IMR-90 (cell line): ENCODE measurements at regions not wholly inside any gene's neighbourhood (a gene's known extent, or its start where the extent isn't known, plus 50 kb on each side); places are given as distances from the start of the nearest gene placed in this dataset.

ENCODE experiments used
- ATAC-seq: fragments of 200-7000 bp; cut with Tn5 transposase; 2 replicates; pipeline ENCODE4 v1.9.1; 2020; ENCODE audit warnings: low read depth, mild to moderate bottlenecking, moderate library complexity
- BruUV-seq: library from RNA; stranded (reverse); fragments of 400-500 nt; replicated peaks from 2 replicates; lab custom pipeline; 2021; lab: Mats Ljungman, UMichigan
- CTCF ChIA-PET: fragments of 300-600 bp; formaldehyde crosslinking; extraction: SDS; loops from one replicate; lab custom pipeline; 2021; ENCODE audit warnings: antibody characterized with exemption; lab: Yijun Ruan, JAX
- POLR2A ChIA-PET: fragments of 300-600 bp; sonication (Branson Sonifier 250); formaldehyde crosslinking; loops from one replicate; lab custom pipeline; 2022; ENCODE audit warnings: antibody characterized with exemption; ENCODE audit not compliant: unreplicated experiment; lab: Charles Lee
- DNase-seq: peaks from one replicate; pipeline ENCODE4 v3.0.0; 2013
- H2AFZ ChIP-seq: replicated peaks from 2 replicates; pipeline ENCODE3; 2013; ENCODE audit warnings: low read length, mild to moderate bottlenecking; ENCODE audit not compliant: poor library complexity
- H2AK5ac ChIP-seq: 2 replicates; pipeline ENCODE4 v1.6.1; 2013; ENCODE audit warnings: low read depth, low read length, inconsistent platforms
- H2AK9ac ChIP-seq: replicated peaks from 2 replicates; pipeline ENCODE3; 2013; ENCODE audit warnings: mild to moderate bottlenecking, low read depth, low read length, moderate library complexity; ENCODE audit not compliant: poor library complexity
- H2BK120ac ChIP-seq: 2 replicates; pipeline ENCODE4 v1.6.1; 2013; ENCODE audit warnings: low read depth, low read length, inconsistent platforms
- H2BK15ac ChIP-seq: 3 replicates; pipeline ENCODE4 v1.6.1; 2013; ENCODE audit warnings: low read depth, low read length, inconsistent platforms
- H2BK20ac ChIP-seq: 2 replicates; pipeline ENCODE4 v1.6.1; 2013; ENCODE audit warnings: low read depth, mild to moderate bottlenecking, inconsistent platforms, low read length, moderate library complexity
- H2BK5ac ChIP-seq: 2 replicates; pipeline ENCODE4 v1.6.1; 2013; ENCODE audit warnings: mild to moderate bottlenecking, low read depth, low read length, inconsistent platforms; ENCODE audit not compliant: poor library complexity, severe bottlenecking
- H3K14ac ChIP-seq: replicated peaks from 2 replicates; pipeline ENCODE4 v1.6.1; 2013; ENCODE audit warnings: low read depth, low read length, inconsistent platforms
- H3K18ac ChIP-seq: 2 replicates; pipeline ENCODE4 v1.6.1; 2013; ENCODE audit warnings: low read depth, low read length, control low read depth
- H3K23ac ChIP-seq: 2 replicates; pipeline ENCODE4 v1.6.1; 2013; ENCODE audit warnings: low read depth, low read length, inconsistent platforms
- H3K27ac ChIP-seq: 2 replicates; pipeline ENCODE4 v1.5.1; 2013; ENCODE audit warnings: mild to moderate bottlenecking, control low read depth, low read length; ENCODE audit not compliant: insufficient read depth
- H3K27me3 ChIP-seq: 2 replicates; pipeline ENCODE4 v1.6.1; 2013; ENCODE audit warnings: low read length; ENCODE audit not compliant: control insufficient read depth, insufficient read depth
- H3K36me3 ChIP-seq: 2 replicates; pipeline ENCODE4 v1.6.1; 2013; ENCODE audit warnings: low read length, mixed read lengths; ENCODE audit not compliant: control insufficient read depth, insufficient read depth
- H3K4ac ChIP-seq: 2 replicates; pipeline ENCODE4 v1.6.1; 2013; ENCODE audit warnings: low read depth, low read length, inconsistent platforms
- H3K4me1 ChIP-seq: 2 replicates; pipeline ENCODE4 v1.6.1; 2013; ENCODE audit warnings: low read length, mixed read lengths; ENCODE audit not compliant: control insufficient read depth, insufficient read depth
- H3K4me2 ChIP-seq: 2 replicates; pipeline ENCODE4 v1.6.1; 2013; ENCODE audit warnings: low read depth, mild to moderate bottlenecking, control low read depth, low read length, moderate library complexity
- H3K4me3 ChIP-seq: 2 replicates; pipeline ENCODE4 v1.5.1; 2013; ENCODE audit warnings: low read depth, mild to moderate bottlenecking, control low read depth, low read length, moderate library complexity; ENCODE audit not compliant: insufficient read depth
- H3K56ac ChIP-seq: 2 replicates; pipeline ENCODE4 v1.6.1; 2013; ENCODE audit warnings: low read length, inconsistent platforms; ENCODE audit not compliant: insufficient read depth; ENCODE audit errors: extremely low read depth
- H3K79me1 ChIP-seq, 2 experiments: 2 replicates each; pipeline ENCODE4 v1.6.1; 2013; ENCODE audit warnings: low read length in 2 of 2, inconsistent platforms in 1 of 2, low read depth in 1 of 2
- H3K9ac ChIP-seq: 2 replicates; pipeline ENCODE4 v1.6.1; 2013; ENCODE audit warnings: low read depth, low read length, control low read depth
- H3K9me1 ChIP-seq: 2 replicates; pipeline ENCODE4 v1.6.1; 2013; ENCODE audit warnings: low read length, inconsistent platforms; ENCODE audit not compliant: insufficient read depth
- H3K9me3 ChIP-seq: 2 replicates; pipeline ENCODE4 v1.6.1; 2013; ENCODE audit warnings: low read length; ENCODE audit not compliant: control insufficient read depth, insufficient read depth
- H4K20me1 ChIP-seq: 2 replicates; pipeline ENCODE4 v1.6.1; 2013; ENCODE audit warnings: low read length, inconsistent platforms; ENCODE audit not compliant: insufficient read depth
- H4K5ac ChIP-seq: 2 replicates; pipeline ENCODE4 v1.6.1; 2013; ENCODE audit warnings: mild to moderate bottlenecking, low read depth, low read length, control low read depth
- H4K8ac ChIP-seq, 2 experiments: 2 replicates each; pipeline ENCODE4 v1.6.1; 2013; ENCODE audit warnings: low read depth in 2 of 2, low read length in 2 of 2, control low read depth in 1 of 2, inconsistent platforms in 1 of 2
- H4K91ac ChIP-seq: 2 replicates; pipeline ENCODE4 v1.6.1; 2013; ENCODE audit warnings: low read depth, low read length, inconsistent platforms; ENCODE audit not compliant: insufficient read depth
- BHLHE40 ChIP-seq: fragments of 150-350 bp; IDR thresholded peaks from 2 replicates; pipeline ENCODE4 v1.6.1; 2016; ENCODE audit warnings: mild to moderate bottlenecking, low read depth, low read length
- CEBPB ChIP-seq: IDR thresholded peaks from 2 replicates; pipeline ENCODE4 v1.6.1; 2012; ENCODE audit warnings: low read depth, low read length, improper control_type of control experiment
- FOS ChIP-seq: fragments of 150-350 bp; IDR thresholded peaks from 2 replicates; pipeline ENCODE4 v1.6.1; 2016; ENCODE audit warnings: low read depth, low read length
- MAFK ChIP-seq: IDR thresholded peaks from 2 replicates; pipeline ENCODE4 v1.6.1; 2012; ENCODE audit warnings: low read depth, low read length, improper control_type of control experiment
- MXI1 ChIP-seq: IDR thresholded peaks from 2 replicates; pipeline ENCODE4 v1.6.1; 2012; ENCODE audit warnings: low read depth, mild to moderate bottlenecking, low read length, moderate library complexity, borderline replicate concordance
- NFE2L2 ChIP-seq: fragments of 150-350 bp; IDR thresholded peaks from 2 replicates; pipeline ENCODE4 v1.6.1; 2016; ENCODE audit warnings: low read depth, mild to moderate bottlenecking, low read length
- POLR2A ChIP-seq: IDR thresholded peaks from 2 replicates; pipeline ENCODE4 v1.6.1; 2012; ENCODE audit warnings: mild to moderate bottlenecking, low read depth, low read length
- RCOR1 ChIP-seq: IDR thresholded peaks from 2 replicates; pipeline ENCODE4 v1.6.1; 2012; ENCODE audit warnings: mild to moderate bottlenecking, low read length, improper control_type of control experiment; ENCODE audit not compliant: insufficient replicate concordance
- SMC3 ChIP-seq: fragments of 150-350 bp; IDR thresholded peaks from 2 replicates; pipeline ENCODE4 v1.6.1; 2016; ENCODE audit warnings: low read depth, mild to moderate bottlenecking, antibody characterized with exemption, low read length, moderate library complexity
- WGBS, 2 experiments: methylation state at CpG; one replicate each; pipeline versions ENCODE4 v1.1.5 to v1.1.7; 2013; ENCODE audit warnings: missing lambda C conversion rate in 2 of 2; ENCODE audit not compliant: insufficient read length in 1 of 2; ENCODE audit errors: extremely low coverage in 2 of 2; 5-methylcytosine and 5-hydroxymethylcytosine counted together
- dilution Hi-C: fragments of 300-500 bp; cut with HindIII; formaldehyde crosslinking; loops from one replicate; pipeline ENCODE4 v1.14.3; 2018; ENCODE audit warnings: low sequenced_read_pairs; ENCODE audit not compliant: unreplicated experiment
- in situ Hi-C: fragments of 300-500 bp; cut with MboI; formaldehyde crosslinking; loops from 3 replicates; pipeline ENCODE4 v1.14.3; 2019; ENCODE audit warnings: low sequenced_read_pairs, inconsistent platforms, mixed read lengths
- intact Hi-C: fragments of 100-400 bp; cut with micrococcal nuclease; formaldehyde crosslinking; loops from 2 replicates; pipeline ENCODE4 v1.10.0; 2022
- TF ChIP-seq, protein P1 (sequence below): conservative IDR thresholded peaks from 2 replicates; pipeline ENCODE4 v1.5.1; 2012; ENCODE audit warnings: mild to moderate bottlenecking, low read depth, low read length, improper control_type of control experiment

DNA sequence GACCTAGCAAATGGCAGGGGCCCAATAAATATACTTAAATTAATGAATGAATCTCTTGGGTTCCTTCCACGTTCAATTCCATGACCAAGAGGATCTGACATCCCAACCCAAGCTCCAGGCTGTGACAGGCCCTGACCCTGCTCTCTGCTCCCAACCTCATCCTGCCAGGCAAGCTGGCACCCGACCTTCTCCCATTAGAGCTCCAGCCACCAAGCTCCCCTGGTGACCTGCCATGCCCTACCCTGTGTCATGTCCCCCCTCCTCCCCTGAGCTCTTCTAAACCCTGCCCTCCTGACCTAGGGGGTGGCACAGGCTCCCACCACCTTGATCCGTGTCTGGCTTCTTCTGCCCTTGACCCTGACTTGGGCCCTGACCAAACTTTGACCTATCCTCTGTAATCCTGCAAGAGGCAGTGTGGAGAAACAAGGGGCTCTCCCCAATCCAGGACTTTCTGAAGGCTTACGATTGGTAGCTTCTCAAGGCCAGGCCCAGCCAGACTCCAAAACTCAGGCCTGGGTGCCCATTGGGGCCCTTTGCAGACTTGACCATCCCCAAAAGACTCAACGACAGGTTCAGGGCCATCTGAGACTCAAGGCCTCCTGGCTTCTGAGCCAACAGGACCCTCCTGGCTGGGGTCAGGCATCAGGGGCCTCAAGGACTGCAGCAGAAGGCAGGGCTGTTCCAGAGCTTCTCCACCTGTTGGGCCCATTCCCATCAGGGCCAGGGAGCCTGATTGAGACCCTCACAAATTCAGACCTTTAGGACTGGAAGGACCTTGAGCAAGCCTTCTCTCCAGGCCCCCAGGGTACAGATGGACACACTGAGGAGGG, 249.0 kb downstream of the PTPRU start:
- Histone ChIP-seq H3K79me1 (no peaks in the 10 kb centered on the region), H4K91ac (no peak overlapping the region), H2AFZ (no peak overlapping the region), H3K36me3 (no peaks in the 10 kb centered on the region), H3K4ac (no peak overlapping the region), H3K27ac (no peak overlapping the region), H3K23ac (no peak overlapping the region), H3K9ac (no peak overlapping the region), H3K56ac (no peak overlapping the region), H2BK20ac (no peak overlapping the region), H2BK120ac (no peak overlapping the region), H2AK9ac (no peak overlapping the region), H3K14ac (no peak overlapping the region), H3K9me1 (no peaks in the 10 kb centered on the region), H3K18ac (no peak overlapping the region), H3K4me3 (no peak overlapping the region), H3K27me3 (no peaks in the 10 kb centered on the region; the same call in 1 of the 2 replicates), H2BK15ac (no peak overlapping the region), H4K20me1 (no peaks in the 10 kb centered on the region), H2BK5ac (no peak overlapping the region), H3K4me1 (no peaks in the 10 kb centered on the region), H3K9me3 (no peaks in the 10 kb centered on the region), H4K8ac (no peak overlapping the region), H4K5ac (no peak overlapping the region), H2AK5ac (no peak overlapping the region), H3K4me2 (no peak overlapping the region)
- CTCF ChIA-PET = no interaction called here
- no peak for ATAC-seq
- no peak for DNase-seq
- WGBS, 2 experiments = 0% methylated on average over 1 of the region's 5 CpGs; no CpG with 5 or more reads in 1 of the 2 experiments
- POLR2A ChIA-PET = no interaction called here
- in situ Hi-C loops (no loop called here), dilution Hi-C loops (no loop called here), intact Hi-C loops (no loop called here)
- no TSS peak for BruUV-seq
- no peak for TF ChIP-seq NFE2L2
- no peak for TF ChIP-seq RCOR1
- TF ChIP-seq FOS = no peak
- TF ChIP-seq SMC3 = no peak
- no peak for TF ChIP-seq POLR2A
- no peak for TF ChIP-seq BHLHE40
- no peak for TF ChIP-seq MXI1
- TF ChIP-seq, protein P1, sequence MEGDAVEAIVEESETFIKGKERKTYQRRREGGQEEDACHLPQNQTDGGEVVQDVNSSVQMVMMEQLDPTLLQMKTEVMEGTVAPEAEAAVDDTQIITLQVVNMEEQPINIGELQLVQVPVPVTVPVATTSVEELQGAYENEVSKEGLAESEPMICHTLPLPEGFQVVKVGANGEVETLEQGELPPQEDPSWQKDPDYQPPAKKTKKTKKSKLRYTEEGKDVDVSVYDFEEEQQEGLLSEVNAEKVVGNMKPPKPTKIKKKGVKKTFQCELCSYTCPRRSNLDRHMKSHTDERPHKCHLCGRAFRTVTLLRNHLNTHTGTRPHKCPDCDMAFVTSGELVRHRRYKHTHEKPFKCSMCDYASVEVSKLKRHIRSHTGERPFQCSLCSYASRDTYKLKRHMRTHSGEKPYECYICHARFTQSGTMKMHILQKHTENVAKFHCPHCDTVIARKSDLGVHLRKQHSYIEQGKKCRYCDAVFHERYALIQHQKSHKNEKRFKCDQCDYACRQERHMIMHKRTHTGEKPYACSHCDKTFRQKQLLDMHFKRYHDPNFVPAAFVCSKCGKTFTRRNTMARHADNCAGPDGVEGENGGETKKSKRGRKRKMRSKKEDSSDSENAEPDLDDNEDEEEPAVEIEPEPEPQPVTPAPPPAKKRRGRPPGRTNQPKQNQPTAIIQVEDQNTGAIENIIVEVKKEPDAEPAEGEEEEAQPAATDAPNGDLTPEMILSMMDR = no peak
- no peak for TF ChIP-seq MAFK
- no peak for TF ChIP-seq CEBPB
